PC-3 (cell line): ENCODE measurements at regions not wholly inside any gene's neighbourhood (a gene's known extent, or its start where the extent isn't known, plus 50 kb on each side); places are given as distances from the start of the nearest gene placed in this dataset.

Experiments used
- ATAC-seq: fragments of 200-7000 bp; cut with Tn5 transposase; 2 replicates; pipeline ENCODE4 v1.9.1; 2020; ENCODE audit warnings: mild to moderate bottlenecking, moderate library complexity
- BruUV-seq: library from RNA; stranded (reverse); fragments of 400-500 nt; replicated peaks from 2 replicates; lab custom pipeline; 2021; lab: Mats Ljungman, UMichigan
- CTCF ChIA-PET: fragments of 300-600 bp; sonication (Branson Sonifier 250); formaldehyde crosslinking; loops from one replicate; lab custom pipeline; 2022; ENCODE audit warnings: antibody characterized with exemption; lab: Charles Lee
- POLR2A ChIA-PET: fragments of 300-600 bp; sonication (Branson Sonifier 250); formaldehyde crosslinking; loops from one replicate; lab custom pipeline; 2022; ENCODE audit warnings: antibody characterized with exemption; ENCODE audit not compliant: unreplicated experiment; lab: Charles Lee
- DNase-seq: peaks from one replicate; pipeline ENCODE4 v3.0.0-alpha.2; 2015
- H2AFZ ChIP-seq: fragments of 300-600 bp; sonication (generic); 2 replicates; pipeline ENCODE4 v1.6.0; 2016; ENCODE audit warnings: antibody characterized with exemption, low read length
- H3F3A ChIP-seq: fragments of 300-600 bp; sonication (generic); one replicate; pipeline ENCODE4 v1.6.0; 2017; ENCODE audit warnings: antibody characterized with exemption, low read length, control low read depth, mild to moderate bottlenecking; ENCODE audit not compliant: unreplicated experiment
- H3K27ac ChIP-seq: fragments of 300-600 bp; sonication (generic); 2 replicates; pipeline ENCODE4 v1.5.1; 2016; ENCODE audit warnings: mild to moderate bottlenecking, low read length
- H3K27me3 ChIP-seq: fragments of 300-600 bp; sonication (generic); 2 replicates; pipeline ENCODE4 v1.6.1; 2016; ENCODE audit warnings: low read length, mixed read lengths
- H3K36me3 ChIP-seq: fragments of 300-600 bp; sonication (generic); 2 replicates; pipeline ENCODE4 v1.6.1; 2016; ENCODE audit warnings: low read depth, mixed run types, low read length, mixed read lengths
- H3K4me1 ChIP-seq: fragments of 300-600 bp; sonication (generic); 2 replicates; pipeline ENCODE4 v1.5.1; 2016; ENCODE audit warnings: low read length; ENCODE audit not compliant: insufficient read depth
- H3K4me2 ChIP-seq: fragments of 300-600 bp; sonication (generic); 2 replicates; pipeline ENCODE4 v1.6.0; 2016; ENCODE audit warnings: low read length
- H3K4me3 ChIP-seq: fragments of 300-600 bp; sonication (generic); 2 replicates; pipeline ENCODE4 v1.5.1; 2016; ENCODE audit warnings: mild to moderate bottlenecking, low read length, mixed read lengths
- H3K79me2 ChIP-seq: fragments of 300-600 bp; sonication (generic); 2 replicates; pipeline ENCODE4 v1.6.1; 2017; ENCODE audit warnings: low read length, mixed read lengths
- H3K9ac ChIP-seq: fragments of 300-600 bp; sonication (generic); 2 replicates; pipeline ENCODE4 v1.6.0; 2016; ENCODE audit warnings: mild to moderate bottlenecking, low read length
- H3K9me2 ChIP-seq: fragments of 300-600 bp; sonication (generic); replicated peaks from 2 replicates; pipeline ENCODE4 v1.6.1; 2016; ENCODE audit warnings: mixed run types, low read length, mixed read lengths
- H3K9me3 ChIP-seq: fragments of 300-600 bp; sonication (generic); 2 replicates; pipeline ENCODE4 v1.6.1; 2016; ENCODE audit warnings: low read length, mixed read lengths
- H4K20me1 ChIP-seq: fragments of 300-600 bp; sonication (generic); 2 replicates; pipeline ENCODE4 v1.6.1; 2016; ENCODE audit warnings: low read length, mixed read lengths
- CTCF ChIP-seq: fragments of 300-600 bp; sonication (generic); conservative IDR thresholded peaks from 2 replicates; pipeline ENCODE4 v1.5.1; 2017; ENCODE audit warnings: antibody characterized with exemption, low read depth, mild to moderate bottlenecking, low read length
- EZH2 ChIP-seq: fragments of 300-600 bp; sonication (generic); IDR thresholded peaks from one replicate; pipeline ENCODE4 v1.6.1; 2017; ENCODE audit warnings: antibody characterized with exemption, mild to moderate bottlenecking, low read length; ENCODE audit not compliant: unreplicated experiment
- EZH2phosphoT487 ChIP-seq: fragments of 300-600 bp; sonication (generic); IDR thresholded peaks from 2 replicates; pipeline ENCODE4 v1.6.1; 2018; ENCODE audit warnings: mild to moderate bottlenecking, antibody characterized with exemption, low read length, borderline replicate concordance
- intact Hi-C: fragments of 100-400 bp; cut with micrococcal nuclease; formaldehyde crosslinking; loops from 2 replicates; pipeline ENCODE4 v1.9.0; 2023

DNA sequence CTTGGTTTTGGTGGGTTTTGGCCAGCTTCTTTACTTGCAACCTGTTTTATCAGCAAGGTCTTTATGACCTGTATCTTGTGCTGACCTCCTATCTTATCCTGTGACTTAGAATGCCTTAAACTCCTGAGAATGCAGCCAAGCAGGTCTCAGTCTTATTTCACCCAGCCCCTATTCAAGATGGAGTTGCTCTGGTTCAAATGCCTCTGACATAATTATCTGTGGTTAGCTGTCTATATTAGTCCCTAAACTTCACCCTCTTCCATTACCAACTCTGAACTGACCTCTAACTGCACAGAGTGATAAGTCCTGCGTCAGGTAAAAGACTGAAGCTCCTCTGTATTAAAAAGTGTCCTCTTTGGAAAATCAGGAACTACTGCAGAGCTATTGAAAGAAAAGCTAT, 61.9 kb upstream of the CD96 start:
- Histone ChIP-seq H3K9ac (no peak overlapping the region), H3K27me3 (no peaks in the 10 kb centered on the region), H2AFZ (no peak overlapping the region), H3K4me1 (no peaks in the 10 kb centered on the region), H3K9me3 (no peaks in the 10 kb centered on the region), H3K27ac (no peak overlapping the region), H3K36me3 (no peaks in the 10 kb centered on the region), H3K9me2 (no peaks in the 10 kb centered on the region), H3K4me3 (no peak overlapping the region), H3K4me2 (no peak overlapping the region), H3F3A (no peaks in the 10 kb centered on the region), H3K79me2 (no peaks in the 10 kb centered on the region), H4K20me1 (no peaks in the 10 kb centered on the region)
- TF ChIP-seq EZH2 = no peak
- TF ChIP-seq EZH2phosphoT487 = no peak
- no peak for TF ChIP-seq CTCF
- POLR2A ChIA-PET = no interaction called here
- no TSS peak for BruUV-seq
- CTCF ChIA-PET = no interaction called here
- intact Hi-C loops = no loop called here
- no peak for ATAC-seq
- DNase-seq = no peak

DNA sequence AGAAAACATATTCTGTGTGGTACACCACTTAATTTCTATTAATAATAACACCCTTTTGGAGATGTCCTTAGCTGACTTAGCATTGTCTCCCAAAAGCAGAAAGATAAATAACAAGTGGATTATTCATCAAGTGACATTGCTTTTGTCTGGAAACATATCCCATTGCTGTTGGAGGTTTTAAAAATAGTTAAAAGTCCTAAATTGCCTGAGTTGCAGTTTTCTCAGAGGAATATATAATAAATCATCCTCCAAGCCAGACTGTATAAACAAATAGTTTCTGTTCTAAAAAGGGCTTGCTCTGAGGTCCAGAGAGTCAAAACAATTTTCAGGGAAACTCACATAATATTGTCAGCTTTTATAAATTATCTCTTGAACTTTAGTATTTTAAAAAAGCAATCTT, 60.4 kb upstream of the CD96 start:
- no peak overlapping the region for H3K9ac ChIP-seq
- intact Hi-C loops = no loop called here
- H3K27ac ChIP-seq = no peak overlapping the region
- CTCF ChIA-PET = no interaction called here
- ATAC-seq (no peak), DNase-seq (no peak)
- no TSS peak for BruUV-seq
- H3K27me3 ChIP-seq = no peaks in the 10 kb centered on the region
- no peak overlapping the region for H2AFZ ChIP-seq
- POLR2A ChIA-PET = no interaction called here
- H3K79me2 ChIP-seq = no peaks in the 10 kb centered on the region
- H3K9me2 ChIP-seq = no peaks in the 10 kb centered on the region
- no peaks in the 10 kb centered on the region for H3K36me3 ChIP-seq
- H3K4me3 ChIP-seq = no peak overlapping the region
- H3K9me3 ChIP-seq = no peaks in the 10 kb centered on the region
- H3F3A ChIP-seq = no peaks in the 10 kb centered on the region
- TF ChIP-seq EZH2phosphoT487 (no peak), EZH2 (no peak), CTCF (no peak)
- no peak overlapping the region for H3K4me2 ChIP-seq
- no peaks in the 10 kb centered on the region for H4K20me1 ChIP-seq
- H3K4me1 ChIP-seq = no peaks in the 10 kb centered on the region

DNA sequence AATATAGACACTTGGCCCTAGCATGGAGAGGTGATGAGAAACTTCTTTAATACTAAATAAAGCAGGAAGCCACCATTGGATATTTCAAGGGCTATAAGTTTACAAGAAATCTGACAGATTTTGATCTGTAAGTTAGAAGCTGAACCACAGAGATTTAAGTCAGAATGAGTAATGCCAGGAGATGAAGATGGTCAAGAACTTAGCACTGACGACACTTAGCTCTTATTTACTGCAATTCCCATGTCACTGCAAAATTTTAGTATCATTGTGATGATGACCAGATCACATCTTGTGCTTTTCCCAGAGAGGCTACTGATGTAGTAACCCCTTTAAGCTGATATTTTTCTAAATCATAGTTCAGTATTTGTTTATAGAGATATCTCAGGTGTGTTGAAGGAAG, 59.4 kb upstream of the CD96 start:
- Histone ChIP-seq H3K79me2 (no peaks in the 10 kb centered on the region), H4K20me1 (no peaks in the 10 kb centered on the region), H3K9ac (no peak overlapping the region), H3K27ac (no peak overlapping the region), H3K9me2 (no peaks in the 10 kb centered on the region), H2AFZ (no peak overlapping the region), H3K9me3 (no peaks in the 10 kb centered on the region), H3K36me3 (no peaks in the 10 kb centered on the region), H3K4me2 (no peak overlapping the region), H3K4me3 (no peak overlapping the region), H3K27me3 (no peaks in the 10 kb centered on the region), H3F3A (no peaks in the 10 kb centered on the region), H3K4me1 (no peaks in the 10 kb centered on the region)
- DNase-seq = no peak
- intact Hi-C loops = no loop called here
- ChIA-PET CTCF (no interaction called here), POLR2A (no interaction called here)
- no peak for ATAC-seq
- BruUV-seq = no TSS peak
- no peak for TF ChIP-seq EZH2
- no peak for TF ChIP-seq CTCF
- no peak for TF ChIP-seq EZH2phosphoT487
